H1 (cell line): ENCODE measurements at regions not wholly inside any gene's neighbourhood (a gene's known extent, or its start where the extent isn't known, plus 50 kb on each side); places are given as distances from the start of the nearest gene placed in this dataset.

Experiments used
- CTCF ChIA-PET: fragments of 300-600 bp; sonication (Branson Sonifier 250); formaldehyde crosslinking; loops from one replicate; lab custom pipeline; 2021; ENCODE audit not compliant: partially characterized antibody; lab: Charles Lee
- POLR2A ChIA-PET: fragments of 300-600 bp; sonication (Branson Sonifier 250); formaldehyde crosslinking; loops from one replicate; lab custom pipeline; 2021; ENCODE audit warnings: inconsistent platforms; ENCODE audit not compliant: partially characterized antibody; lab: Charles Lee
- DNase-seq, 2 experiments: peaks; one replicate each; pipeline versions ENCODE4 v3.0.0 to v3.0.0-alpha.2; 2010 to 2022; ENCODE audit warnings: low spot score in 2 of 2, low read depth in 1 of 2, mixed read lengths in 1 of 2
- FAIRE-seq: peaks from 2 replicates; lab custom pipeline; 2011; peaks lifted over from hg19 to GRCh38; lab: Jason Lieb, UNC
- H2AFZ ChIP-seq: 2 replicates; pipeline ENCODE4 v1.8.1; 2012; ENCODE audit warnings: low read length, inconsistent platforms
- H2AK5ac ChIP-seq: 2 replicates; pipeline ENCODE4 v1.6.1; 2013; ENCODE audit warnings: low read depth, low read length
- H2BK120ac ChIP-seq: replicated peaks from 2 replicates; pipeline ENCODE3; 2013; ENCODE audit warnings: low read depth, low read length, inconsistent platforms
- H2BK12ac ChIP-seq: 2 replicates; pipeline ENCODE4 v1.6.1; 2013; ENCODE audit warnings: low read depth, low read length
- H2BK15ac ChIP-seq: 2 replicates; pipeline ENCODE4 v1.6.1; 2013; ENCODE audit warnings: low read length
- H2BK20ac ChIP-seq: 2 replicates; pipeline ENCODE4 v1.6.1; 2013; ENCODE audit warnings: low read length
- H2BK5ac ChIP-seq: 2 replicates; pipeline ENCODE4 v1.6.1; 2013; ENCODE audit warnings: low read depth, low read length
- H3K14ac ChIP-seq: 2 replicates; pipeline ENCODE4 v1.6.1; 2013; ENCODE audit warnings: inconsistent platforms; ENCODE audit not compliant: insufficient read length
- H3K18ac ChIP-seq: 2 replicates; pipeline ENCODE4 v1.6.1; 2013; ENCODE audit warnings: low read length; ENCODE audit errors: extremely low read depth
- H3K23ac ChIP-seq: 2 replicates; pipeline ENCODE4 v1.6.1; 2013; ENCODE audit warnings: inconsistent platforms; ENCODE audit not compliant: insufficient read length
- H3K23me2 ChIP-seq: 2 replicates; pipeline ENCODE4 v1.6.1; 2013; ENCODE audit warnings: low read depth, low read length
- H3K27ac ChIP-seq: 2 replicates; pipeline ENCODE4 v1.6.1; 2011; ENCODE audit warnings: low read depth, low read length, inconsistent platforms
- H3K27me3 ChIP-seq, 4 experiments: replicated peaks in 1 of 4; 1 replicate in 1 of 4; 2 replicates in 3 of 4; pipeline versions ENCODE4 v1.6.1 to v1.8.1; 2011 to 2013; ENCODE audit warnings: low read length in 3 of 4, mild to moderate bottlenecking in 3 of 4, inconsistent platforms in 2 of 4, mixed read lengths in 2 of 4, moderate library complexity in 1 of 4; ENCODE audit not compliant: control insufficient read depth in 3 of 4, insufficient read depth in 3 of 4; ENCODE audit errors: extremely low read depth in 1 of 4
- H3K36me3 ChIP-seq, 4 experiments: 2 replicates each; pipeline versions ENCODE4 v1.6.1 to v1.8.1; 2011 to 2013; ENCODE audit warnings: mild to moderate bottlenecking in 4 of 4, low read length in 3 of 4, moderate library complexity in 2 of 4, control low read depth in 1 of 4, inconsistent platforms in 1 of 4; ENCODE audit not compliant: insufficient read depth in 4 of 4, control insufficient read depth in 2 of 4
- H3K4ac ChIP-seq: replicated peaks from 2 replicates; pipeline ENCODE3; 2013; ENCODE audit warnings: low read length, low read depth, mixed read lengths, inconsistent platforms; ENCODE audit not compliant: insufficient read length
- H3K4me1 ChIP-seq, 4 experiments: replicated peaks in 1 of 4; 1 replicate in 1 of 4; 2 replicates in 3 of 4; pipeline versions ENCODE4 v1.6.1 to v1.8.1; 2011 to 2013; ENCODE audit warnings: low read length in 3 of 4, inconsistent platforms in 2 of 4, mixed read lengths in 1 of 4; ENCODE audit not compliant: insufficient read depth in 4 of 4, control insufficient read depth in 3 of 4
- H3K4me2 ChIP-seq, 2 experiments: 2 replicates each; pipeline versions ENCODE4 v1.6.1 to v1.8.1; 2011 to 2013; ENCODE audit warnings: low read depth in 2 of 2, low read length in 2 of 2, control low read depth in 1 of 2, inconsistent platforms in 1 of 2, mild to moderate bottlenecking in 1 of 2; ENCODE audit not compliant: insufficient read depth in 1 of 2
- H3K4me3 ChIP-seq, 4 experiments: fragments of 200-600, 300-600 bp in 1 of 4; sonication (generic), shearing (Covaris generic), sonication (Bioruptor Twin) in 1 of 4; 2 replicates each; pipeline versions ENCODE4 v1.5.1 to v1.8.1; 2011 to 2016; ENCODE audit warnings: low read length in 4 of 4, low read depth in 3 of 4, control low read depth in 2 of 4, inconsistent platforms in 2 of 4, mild to moderate bottlenecking in 2 of 4, mixed read lengths in 1 of 4, moderate library complexity in 1 of 4; ENCODE audit not compliant: insufficient read depth in 2 of 4; ENCODE audit errors: extremely low read depth in 1 of 4
- H3K56ac ChIP-seq: replicated peaks from 2 replicates; pipeline ENCODE3; 2013; ENCODE audit warnings: low read depth, mild to moderate bottlenecking, mixed read lengths, low read length, inconsistent platforms; ENCODE audit not compliant: insufficient read length
- H3K79me1 ChIP-seq: 2 replicates; pipeline ENCODE4 v1.6.1; 2013; ENCODE audit warnings: low read depth, low read length, control low read depth
- H3K79me2 ChIP-seq, 2 experiments: 2 replicates each; pipeline versions ENCODE4 v1.6.1 to v1.8.1; 2012 to 2013; ENCODE audit warnings: low read length in 2 of 2, mild to moderate bottlenecking in 2 of 2, inconsistent platforms in 1 of 2; ENCODE audit not compliant: insufficient read depth in 2 of 2, control insufficient read depth in 1 of 2
- H3K9ac ChIP-seq, 4 experiments: replicated peaks in 1 of 4; 1 replicate in 1 of 4; 2 replicates in 3 of 4; pipeline versions ENCODE4 v1.6.1 to v1.8.1; 2011 to 2013; ENCODE audit warnings: low read depth in 3 of 4, low read length in 3 of 4, control low read depth in 2 of 4, mild to moderate bottlenecking in 2 of 4, moderate library complexity in 2 of 4, inconsistent platforms in 1 of 4; ENCODE audit errors: extremely low read depth in 1 of 4
- H3K9me3 ChIP-seq, 2 experiments: 2 replicates each; pipeline versions ENCODE4 v1.6.1 to v1.8.1; 2012 to 2013; ENCODE audit warnings: mild to moderate bottlenecking in 2 of 2, moderate library complexity in 2 of 2, control low read depth in 1 of 2, inconsistent platforms in 1 of 2, low read depth in 1 of 2, low read length in 1 of 2, mixed read lengths in 1 of 2; ENCODE audit not compliant: insufficient read depth in 2 of 2
- H4K20me1 ChIP-seq, 2 experiments: replicated peaks in 1 of 2; 2 replicates each; pipeline versions ENCODE3 to v1.8.1; 2011 to 2013; ENCODE audit warnings: inconsistent platforms in 2 of 2, low read length in 2 of 2, mild to moderate bottlenecking in 1 of 2; ENCODE audit not compliant: insufficient read depth in 2 of 2, control insufficient read depth in 1 of 2
- H4K5ac ChIP-seq: 2 replicates; pipeline ENCODE4 v1.6.1; 2013; ENCODE audit warnings: low read length, low read depth, mixed read lengths, inconsistent platforms; ENCODE audit not compliant: insufficient read length
- H4K8ac ChIP-seq: 2 replicates; pipeline ENCODE4 v1.8.0; 2013; ENCODE audit warnings: mild to moderate bottlenecking, moderate library complexity, low read length, inconsistent platforms; ENCODE audit not compliant: insufficient read depth; ENCODE audit errors: extremely low read depth
- H4K91ac ChIP-seq: replicated peaks from 2 replicates; pipeline ENCODE3; 2013; ENCODE audit warnings: low read length, mixed read lengths, inconsistent platforms; ENCODE audit not compliant: insufficient read length
- ASH2L ChIP-seq: fragments of 200-600, 300-600 bp; sonication (generic); IDR thresholded peaks from one replicate; pipeline ENCODE4 v1.7.1; 2017; ENCODE audit warnings: low read length
- BRCA1 ChIP-seq: IDR thresholded peaks from 2 replicates; pipeline ENCODE4 v1.6.1; 2012; ENCODE audit warnings: low read depth, low read length, improper control_type of control experiment
- CEBPB ChIP-seq: IDR thresholded peaks from 2 replicates; pipeline ENCODE4 v1.6.1; 2012; ENCODE audit warnings: low read depth, low read length
- CREB1 ChIP-seq: IDR thresholded peaks from 2 replicates; pipeline ENCODE4 v1.6.1; 2012; ENCODE audit warnings: inconsistent platforms
- EGR1 ChIP-seq: IDR thresholded peaks from 2 replicates; pipeline ENCODE4 v1.6.1; 2011; ENCODE audit warnings: low read depth, low read length, borderline replicate concordance
- EP300 ChIP-seq, 2 experiments: IDR thresholded peaks; 1 replicate in 1 of 2; 2 replicates in 1 of 2; pipeline ENCODE4 v1.6.1; 2011 to 2012; ENCODE audit warnings: low read depth in 2 of 2, low read length in 2 of 2, mild to moderate bottlenecking in 2 of 2, borderline replicate concordance in 1 of 2, inconsistent platforms in 1 of 2, moderate library complexity in 1 of 2
- HDAC6 ChIP-seq: IDR thresholded peaks from one replicate; pipeline ENCODE4 v1.7.1; 2012; ENCODE audit warnings: low read depth, mild to moderate bottlenecking, inconsistent platforms, low read length, moderate library complexity
- JUND ChIP-seq: IDR thresholded peaks from 2 replicates; pipeline ENCODE4 v1.6.1; 2011; ENCODE audit warnings: mild to moderate bottlenecking, improper control_type of control experiment, low read length
- POLR2A ChIP-seq, 2 experiments: IDR thresholded peaks; 1 replicate in 1 of 2; 2 replicates in 1 of 2; pipeline ENCODE4 v1.6.1; 2011; ENCODE audit warnings: low read depth in 2 of 2, low read length in 2 of 2, mild to moderate bottlenecking in 2 of 2; ENCODE audit errors: control extremely low read depth in 1 of 2
- POLR2AphosphoS5 ChIP-seq: IDR thresholded peaks from 2 replicates; pipeline ENCODE4 v1.6.1; 2011; ENCODE audit warnings: low read depth, low read length
- POU5F1 ChIP-seq: IDR thresholded peaks from 2 replicates; pipeline ENCODE4 v1.6.1; 2011; ENCODE audit warnings: low read depth, mild to moderate bottlenecking, low read length, moderate library complexity
- RXRA ChIP-seq: IDR thresholded peaks from 2 replicates; pipeline ENCODE4 v1.6.1; 2011; ENCODE audit warnings: low read depth, mild to moderate bottlenecking, low read length, moderate library complexity; ENCODE audit not compliant: insufficient read depth
- SAP30 ChIP-seq: fragments of 300-600 bp; sonication (generic); IDR thresholded peaks from 2 replicates; pipeline ENCODE4 v1.7.1; 2012; ENCODE audit warnings: low read length, moderate library complexity, mild to moderate bottlenecking, inconsistent platforms; ENCODE audit not compliant: insufficient read depth, insufficient replicate concordance
- SP1 ChIP-seq: IDR thresholded peaks from 2 replicates; pipeline ENCODE4 v1.6.1; 2011; ENCODE audit warnings: low read depth, low read length
- WGBS, 2 experiments: shearing (Covaris generic) in 1 of 2; methylation state at CpG; one replicate each; pipeline versions ENCODE4 v1.1.6 to v1.1.7; 2013 to 2015; ENCODE audit warnings: low lambda C conversion rate in 2 of 2, mixed read lengths in 2 of 2, inconsistent platforms in 1 of 2, low coverage in 1 of 2, missing lambda C conversion rate in 1 of 2; ENCODE audit not compliant: insufficient replicate concordance in 2 of 2, insufficient coverage in 1 of 2, insufficient read length in 1 of 2; ENCODE audit errors: extremely low coverage in 1 of 2, missing lambda C conversion rate in 1 of 2; 5-methylcytosine and 5-hydroxymethylcytosine counted together
- TF ChIP-seq, protein P1 (sequence below): IDR thresholded peaks from 2 replicates; pipeline ENCODE4 v1.6.1; 2012; ENCODE audit warnings: inconsistent platforms

DNA sequence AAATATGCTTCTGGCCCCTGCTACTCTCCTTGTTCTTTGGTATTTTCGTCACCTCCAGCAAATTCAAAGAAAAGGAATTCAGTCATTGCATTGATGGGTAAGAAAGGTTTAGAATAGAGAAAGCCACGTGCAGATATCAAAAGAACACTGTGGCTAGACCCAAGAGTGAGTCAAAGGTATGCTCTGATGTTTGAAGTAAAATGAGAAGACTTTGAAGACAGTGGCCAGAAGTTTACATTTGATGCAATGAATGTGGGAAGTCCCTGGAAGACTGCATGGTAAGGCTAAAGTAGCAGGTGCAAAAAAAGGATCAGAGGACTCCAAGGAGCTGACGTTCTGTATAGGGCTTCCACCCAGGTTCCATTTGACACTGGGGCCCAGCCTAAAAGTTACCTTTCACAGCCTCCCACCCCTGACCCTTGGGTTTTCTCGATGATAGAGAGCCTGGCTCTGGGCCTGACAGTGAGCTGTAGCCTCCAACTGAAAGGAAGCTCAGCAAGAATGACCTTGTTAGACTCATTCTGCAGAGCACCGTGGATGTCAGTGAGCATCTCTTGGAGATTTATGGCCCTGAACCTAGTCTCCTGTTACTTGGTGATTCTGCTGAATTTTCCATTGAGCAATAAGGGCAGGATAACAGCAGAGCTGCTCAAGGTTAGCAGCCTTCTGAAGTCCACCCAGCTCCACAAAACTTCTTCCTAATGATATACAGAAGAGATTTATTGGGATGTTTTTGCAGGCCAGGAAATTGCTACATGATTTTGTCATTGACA lies 223.7 kb upstream of the RBBP8 start:
- no peak overlapping the region for H3K4me2 ChIP-seq
- CTCF ChIA-PET: no interaction called here
- H3K27ac ChIP-seq: no peak overlapping the region
- TF ChIP-seq POLR2A (IDR thresholded peaks at IDR 0.05; ENCODE audit: control extremely low read depth in 1 of 2, low read depth in 2 of 2, low read length in 2 of 2) (no peak), EP300 (IDR thresholded peaks at IDR 0.05; ENCODE audit: borderline replicate concordance in 1 of 2, low read depth in 2 of 2, low read length in 2 of 2) (no peak), HDAC6 (no peak), CREB1 (no peak), BRCA1 (no peak), SP1 (no peak), POLR2AphosphoS5 (no peak), RXRA (no peak), ASH2L (no peak), CEBPB (no peak), EGR1 (no peak), SAP30 (no peak), POU5F1 (no peak), JUND (no peak)
- TF ChIP-seq, protein P1, sequence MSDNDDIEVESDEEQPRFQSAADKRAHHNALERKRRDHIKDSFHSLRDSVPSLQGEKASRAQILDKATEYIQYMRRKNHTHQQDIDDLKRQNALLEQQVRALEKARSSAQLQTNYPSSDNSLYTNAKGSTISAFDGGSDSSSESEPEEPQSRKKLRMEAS: no peak

More for the DNA sequence above, 223.7 kb upstream of the RBBP8 start:
- Histone ChIP-seq H2BK120ac (no peak overlapping the region), H3K9me3 (no peaks in the 10 kb centered on the region), H2AK5ac (no peak overlapping the region), H3K23me2 (no peaks in the 10 kb centered on the region), H3K9ac (no peak overlapping the region), H3K4me1 (no peaks in the 10 kb centered on the region), H4K8ac (no peak overlapping the region), H3K79me1 (no peaks in the 10 kb centered on the region), H2AFZ (no peak overlapping the region), H3K56ac (no peak overlapping the region), H2BK5ac (no peak overlapping the region), H3K18ac (no peak overlapping the region), H3K27me3 (no peaks in the 10 kb centered on the region), H4K5ac (no peak overlapping the region), H3K36me3 (no peaks in the 10 kb centered on the region), H3K14ac (no peak overlapping the region), H4K91ac (no peak overlapping the region), H2BK20ac (no peak overlapping the region), H2BK15ac (no peak overlapping the region), H2BK12ac (no peak overlapping the region), H3K4ac (no peak overlapping the region), H4K20me1 (no peaks in the 10 kb centered on the region), H3K4me3 (no peak overlapping the region), H3K79me2 (no peaks in the 10 kb centered on the region), H3K23ac (no peak overlapping the region)
- DNase-seq (no peak), FAIRE-seq (no peak)
- 86% methylated on average over 5 of the region's 5 CpGs; no CpG with 5 or more reads in 1 of the 2 experiments for WGBS, 2 experiments
- POLR2A ChIA-PET: no interaction called here
